ENCODE measurements at regions not wholly inside any gene's neighbourhood (a gene's known extent, or its start where the extent isn't known, plus 50 kb on each side); places are given as distances from the start of the nearest gene placed in this dataset.
"Not testable (repeated sequence)": the region's sequence is repeated elsewhere in the genome, so short reads cannot be mapped to it uniquely, and the experiment has no call there.

DNA sequence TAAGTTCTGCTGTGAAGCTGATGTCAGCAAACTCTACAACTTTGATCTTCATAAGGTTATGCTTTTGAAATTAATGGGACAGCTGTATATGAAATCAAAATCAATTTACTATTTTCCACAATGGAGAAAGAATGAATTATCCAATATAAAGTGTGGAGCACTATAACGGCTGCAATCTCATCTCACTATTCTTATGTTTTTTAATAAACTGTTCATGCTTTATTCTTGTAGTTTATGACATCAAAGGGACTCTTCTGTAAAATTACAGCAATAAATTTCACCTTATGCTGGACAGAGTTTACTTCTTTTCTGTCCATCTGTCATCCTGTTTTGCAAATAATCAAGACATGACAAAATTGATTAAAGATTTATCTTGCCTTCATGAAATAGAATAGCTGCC is 192.5 kb downstream of the TECRL start:
- DNase-seq (ENCODE audit: low read depth in 2 of 2) = no peak

DNA sequence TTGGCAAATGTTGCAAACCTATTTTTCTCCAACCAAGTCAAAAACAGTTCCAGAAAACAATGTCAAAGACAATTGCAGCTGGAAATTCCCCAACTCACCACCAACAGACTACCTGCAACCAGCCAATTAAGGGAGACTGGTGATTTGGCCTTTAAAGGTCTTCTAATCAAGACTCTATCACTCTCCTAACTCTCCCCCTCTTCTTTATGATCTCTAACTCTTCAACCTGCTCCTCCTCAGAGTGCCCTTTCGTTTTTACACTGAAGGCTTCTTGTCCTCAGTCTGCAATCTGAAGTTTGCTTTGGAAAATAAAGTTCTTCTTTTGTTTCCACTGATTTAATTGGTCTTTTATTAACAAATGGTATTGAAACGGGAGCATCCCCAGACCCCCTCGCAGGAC is 203.9 kb downstream of the TECRL start:
- DNase-seq (ENCODE audit: low read depth in 2 of 2) = no peak

DNA sequence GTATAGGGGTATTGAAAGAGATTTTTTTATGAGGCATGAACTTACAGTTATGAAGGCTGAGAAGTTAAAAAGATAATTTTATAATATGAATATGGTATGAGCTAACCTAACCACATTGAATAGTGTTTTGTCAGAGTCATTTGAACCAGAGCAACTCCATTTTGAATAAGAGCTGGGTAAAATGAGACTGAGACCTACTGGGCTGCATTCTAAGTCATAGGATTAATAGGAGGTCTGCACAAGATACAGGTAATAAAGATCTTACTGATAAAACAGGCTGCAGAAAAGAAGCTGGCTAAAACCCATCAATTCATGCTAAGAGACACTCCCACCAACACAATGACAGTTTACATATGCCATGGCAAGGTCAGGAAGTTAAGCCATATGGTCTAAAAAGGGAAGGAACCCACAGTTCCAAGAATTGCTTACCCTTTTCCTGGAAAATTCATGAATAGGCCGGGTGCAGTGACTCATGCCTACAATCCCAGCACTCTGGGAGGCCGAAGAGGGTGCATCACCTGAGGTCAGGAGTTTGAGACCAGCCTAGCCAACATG is 209.2 kb downstream of the TECRL start:
- DNase-seq (ENCODE audit: low read depth in 2 of 2) = no peak

DNA sequence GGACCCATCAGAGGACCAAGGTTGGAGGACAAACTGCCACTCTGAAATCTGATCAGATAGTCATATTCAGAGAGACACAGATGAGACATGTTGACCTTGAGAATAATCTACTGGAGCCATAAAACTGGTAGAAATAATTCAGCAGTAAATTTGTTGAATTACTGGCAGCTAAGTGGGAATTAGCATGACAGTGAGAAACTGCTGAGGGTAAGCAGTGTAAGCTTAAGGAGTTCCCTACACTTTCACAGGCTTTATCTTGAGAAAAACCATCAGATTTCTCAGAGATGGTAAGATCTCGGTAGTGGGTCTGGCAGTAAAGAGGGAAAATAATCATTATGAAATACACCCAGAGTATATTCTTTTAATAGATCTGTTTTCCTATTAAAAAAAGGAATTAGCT is 213.7 kb downstream of the TECRL start:
- no peak for DNase-seq (ENCODE audit: low read depth in 2 of 2)

DNA sequence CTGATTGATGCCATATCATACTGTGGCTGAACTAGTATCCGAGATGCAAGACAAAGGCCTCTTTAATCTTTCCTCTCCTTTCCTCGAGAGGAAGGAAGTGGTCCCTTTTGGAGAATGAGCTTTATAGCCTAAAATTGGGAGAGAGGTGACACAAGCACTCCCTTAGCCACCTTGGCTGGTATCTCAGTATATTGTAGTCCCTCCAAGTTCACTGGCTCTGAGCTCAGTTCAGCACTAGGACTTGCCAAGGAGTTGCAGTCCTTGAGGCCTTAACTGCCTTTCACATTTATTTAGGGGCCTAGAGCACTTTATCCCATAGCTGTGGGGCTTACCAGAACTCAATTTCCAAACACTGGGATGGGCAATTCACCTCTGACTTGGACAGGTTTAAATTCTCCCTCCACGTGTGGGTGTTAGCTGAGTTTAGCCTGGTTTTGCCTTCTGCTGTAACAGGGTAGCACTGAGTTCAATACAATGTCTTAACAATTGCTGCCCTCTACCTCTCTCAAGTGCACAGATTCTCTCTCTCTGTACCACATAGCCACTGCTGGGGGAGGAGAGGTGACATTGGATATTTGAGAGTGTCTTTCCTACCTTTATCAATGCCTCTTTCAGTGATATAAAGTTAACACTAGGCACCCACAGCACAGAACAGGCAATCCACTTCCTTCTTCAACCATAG is 216.4 kb downstream of the TECRL start:
- no peak for DNase-seq (ENCODE audit: low read depth in 2 of 2)

DNA sequence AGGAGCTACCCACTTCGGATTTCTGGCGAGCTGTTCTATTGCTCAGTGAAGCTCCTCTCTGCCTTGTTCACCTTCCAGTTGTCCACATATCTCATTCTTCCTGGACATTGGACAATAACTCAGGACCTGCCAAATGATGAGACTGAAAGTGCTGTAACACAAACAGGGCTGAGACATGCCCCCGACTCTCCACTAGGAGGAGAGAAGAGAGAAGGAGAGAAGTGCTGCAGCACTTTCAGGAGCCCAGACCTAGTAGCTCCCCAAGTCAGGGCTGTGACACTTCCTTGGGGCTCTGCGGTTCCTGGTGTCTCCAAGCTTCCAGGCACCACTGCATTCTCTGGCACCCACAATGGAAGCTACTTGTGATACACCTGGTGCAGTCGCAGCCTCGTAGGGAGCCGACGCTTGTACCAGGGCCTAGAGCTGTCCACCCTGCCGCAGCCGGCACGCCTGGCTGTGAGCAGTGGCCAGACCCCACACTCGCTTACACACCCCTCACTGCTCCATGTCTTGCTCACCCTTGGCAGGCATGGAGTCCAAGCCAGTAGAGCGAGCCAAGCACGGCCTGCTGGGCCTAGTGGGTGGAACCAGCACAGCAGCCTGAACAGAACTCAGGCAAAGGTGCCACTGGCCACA is 234.9 kb downstream of the TECRL start:
- DNase-seq (ENCODE audit: low read depth in 2 of 2) = no peak

DNA sequence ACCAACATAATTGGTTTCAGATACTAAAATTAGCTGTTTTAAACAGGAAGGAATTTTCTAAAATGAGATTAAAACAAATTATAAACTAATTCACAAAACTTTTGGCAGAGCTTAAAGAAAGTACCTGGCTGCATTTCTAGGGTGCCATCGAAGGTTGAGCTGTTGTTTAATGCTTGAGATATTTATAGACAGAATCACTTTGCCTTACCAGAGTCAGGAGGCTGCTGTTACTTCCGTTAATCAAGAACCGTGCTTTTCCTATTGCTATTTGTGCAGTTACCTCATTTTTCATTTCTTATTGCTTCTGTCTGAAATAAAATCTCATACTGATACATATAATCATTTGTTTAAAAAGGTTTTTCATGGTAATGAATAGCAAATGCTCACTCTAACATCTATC is 242.9 kb downstream of the TECRL start:
- DNase-seq (ENCODE audit: low read depth in 2 of 2) = no peak

DNA sequence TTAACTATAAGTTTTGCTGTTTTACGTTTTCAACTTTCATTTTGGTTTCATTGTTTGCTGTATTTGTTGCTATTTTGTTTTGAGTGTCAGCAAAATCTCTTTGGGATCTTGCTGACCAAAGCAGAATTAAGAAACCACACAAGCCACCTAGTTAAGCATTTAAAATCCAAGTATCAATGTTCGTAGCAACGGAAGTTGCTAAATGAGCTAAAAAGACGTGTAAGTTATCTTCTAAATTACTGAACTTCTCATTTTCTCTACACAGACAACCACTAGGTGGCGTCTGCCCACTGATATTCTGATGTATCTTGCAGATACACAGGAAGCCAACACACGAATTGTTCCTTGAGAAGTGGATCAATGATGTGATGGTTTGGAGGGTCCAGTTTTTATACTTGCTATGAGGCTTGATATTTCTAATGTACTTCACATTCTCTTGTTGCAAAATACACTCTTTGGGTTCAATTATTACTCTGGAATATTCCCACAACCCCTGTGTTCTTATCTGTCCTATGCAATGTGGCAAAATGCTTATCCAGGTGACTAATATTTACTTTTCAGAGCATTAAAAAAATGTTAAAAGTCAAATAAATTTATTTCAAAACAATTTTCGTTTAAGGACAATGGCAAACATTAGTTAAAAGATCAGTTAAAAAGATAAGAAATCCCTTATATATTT is 250.5 kb downstream of the TECRL start:
- DNase-seq (ENCODE audit: low read depth in 2 of 2) = peak; percentile 8 to 23

DNA sequence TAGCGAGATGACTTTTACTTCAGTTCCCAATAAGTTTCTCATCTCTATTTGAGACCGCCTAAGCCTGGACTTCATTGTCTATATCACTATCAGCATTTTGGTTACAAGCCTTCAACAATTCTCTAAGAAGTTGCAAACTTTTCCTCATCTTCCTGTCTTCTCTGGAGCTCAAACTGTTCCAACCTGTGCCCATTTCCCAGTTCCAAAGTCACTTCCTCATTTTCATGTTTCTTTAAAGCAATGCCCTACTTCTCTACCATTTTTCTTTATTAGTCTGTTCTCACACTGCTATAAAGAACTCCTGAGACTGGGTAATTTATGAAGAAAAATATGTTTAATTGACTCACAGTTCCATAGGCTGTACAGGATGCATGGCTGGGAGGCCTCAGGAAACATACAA is 251.9 kb downstream of the TECRL start:
- no peak for DNase-seq (ENCODE audit: low read depth in 2 of 2)

DNA sequence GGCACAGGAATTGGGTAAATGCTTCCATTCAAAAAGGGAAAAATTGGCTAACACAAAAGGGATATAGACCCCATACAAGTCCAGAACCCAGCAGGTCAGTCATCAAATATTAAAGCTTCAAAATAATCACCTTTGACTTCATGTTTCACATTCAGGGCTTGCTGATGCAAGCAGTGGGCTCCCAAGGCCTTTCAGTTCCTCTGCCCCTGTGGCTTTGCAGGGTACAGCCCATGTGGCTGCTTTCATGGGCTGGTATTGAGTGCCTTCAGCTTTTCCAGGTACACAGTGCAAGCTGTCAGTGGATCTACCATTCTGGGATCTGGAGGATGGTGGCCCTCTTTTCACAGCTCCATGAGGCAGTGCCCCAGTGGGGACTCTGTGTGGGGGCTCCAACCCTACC is 253.0 kb downstream of the TECRL start:
- no peak for DNase-seq (ENCODE audit: low read depth in 2 of 2)

DNA sequence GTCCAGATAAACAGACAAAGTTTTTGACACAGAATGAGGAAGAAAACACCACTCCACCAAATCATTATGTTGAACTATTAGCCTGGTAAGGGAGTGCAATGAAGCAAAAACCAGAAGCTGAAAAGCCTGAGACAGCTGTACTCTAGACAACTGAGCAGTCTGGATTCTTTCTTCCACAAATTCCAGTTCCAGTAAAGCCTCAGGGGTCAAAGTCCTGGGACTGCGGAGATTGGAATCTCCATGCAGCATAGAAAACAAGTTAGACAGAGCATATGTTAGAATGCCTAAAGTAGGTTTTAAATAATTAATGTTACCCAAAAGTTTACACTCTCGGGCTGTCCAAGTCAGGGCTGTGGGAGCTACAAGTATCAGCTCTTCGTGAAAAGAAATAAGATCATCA is 263.2 kb downstream of the TECRL start:
- DNase-seq (ENCODE audit: low read depth in 2 of 2) = no peak

DNA sequence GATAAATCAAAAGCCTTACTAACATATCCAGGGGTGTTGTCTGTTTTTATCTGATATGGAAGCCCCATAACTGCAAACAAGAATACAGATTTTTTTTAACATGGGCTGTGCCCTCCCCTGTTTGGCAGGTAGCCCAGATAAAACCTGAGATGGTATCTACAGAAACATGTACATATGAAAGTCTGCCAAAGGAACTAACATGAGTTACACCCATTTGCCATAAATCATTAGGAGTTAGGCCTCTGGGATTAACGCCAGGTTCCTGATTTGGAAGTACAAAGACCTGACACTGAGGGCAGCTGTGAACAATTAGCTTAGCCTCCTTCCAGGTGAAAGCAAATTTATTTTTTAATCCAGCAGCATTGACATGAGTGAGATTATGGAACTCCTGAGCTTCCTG is 264.3 kb downstream of the TECRL start:
- no peak for DNase-seq (ENCODE audit: low read depth in 2 of 2)

DNA sequence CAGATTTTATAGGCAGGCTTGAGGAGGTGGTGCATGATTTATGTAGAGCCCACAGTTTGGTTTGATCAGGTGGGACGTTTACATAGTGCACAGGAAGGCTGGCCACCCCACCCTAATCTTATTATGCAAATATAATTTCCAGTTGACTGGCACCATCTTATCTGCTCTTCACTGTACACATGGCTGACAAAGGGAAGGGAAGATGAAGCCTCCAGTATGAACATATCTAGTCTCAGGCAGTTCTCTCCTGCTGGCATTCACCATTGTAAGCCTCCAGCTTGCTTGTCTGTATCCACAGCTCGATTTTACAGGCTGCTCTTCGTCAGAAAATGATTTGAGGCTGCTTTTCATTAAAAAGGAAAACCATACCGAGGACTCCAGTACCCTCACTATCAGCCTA is 278.3 kb downstream of the TECRL start:
- DNase-seq (ENCODE audit: low read depth in 2 of 2) = no peak

DNA sequence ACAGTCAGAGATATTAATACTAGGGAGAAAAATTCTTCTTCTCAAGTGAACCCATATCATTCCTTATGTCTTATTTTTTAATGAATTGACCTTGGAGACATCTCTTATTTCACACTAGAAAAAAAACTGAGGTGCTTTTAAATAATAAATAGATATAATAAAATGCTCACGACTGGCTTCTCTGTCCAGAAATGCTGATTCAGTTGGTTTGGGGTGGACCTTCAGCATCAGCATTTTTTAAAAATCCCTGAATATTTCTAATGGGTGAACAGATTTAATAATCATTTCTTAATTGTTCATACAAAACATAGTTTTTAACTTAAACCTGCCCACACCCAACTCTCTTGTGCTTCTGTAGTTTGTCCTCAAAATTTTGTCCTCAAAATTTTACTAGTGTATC is 283.9 kb downstream of the TECRL start:
- no peak for DNase-seq (ENCODE audit: low read depth in 2 of 2)

DNA sequence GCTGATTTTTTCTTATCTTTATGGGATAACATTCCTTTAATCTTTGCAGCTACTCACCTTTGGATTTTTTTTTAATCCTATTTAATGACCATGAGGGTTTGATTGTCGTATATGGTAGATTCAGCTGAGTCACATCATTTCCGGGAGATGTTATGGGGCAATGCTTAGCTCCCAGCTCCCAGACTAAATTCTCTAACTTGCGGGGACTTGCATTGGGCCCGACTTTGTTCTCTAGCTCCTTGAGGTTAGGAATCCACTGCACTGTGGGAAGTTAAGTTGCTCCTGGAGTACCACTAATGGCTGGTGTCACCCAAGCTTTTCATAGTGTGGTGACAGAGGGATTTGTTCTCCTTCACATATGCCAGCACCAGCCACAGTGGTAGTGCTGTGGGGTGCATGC is 287.4 kb downstream of the TECRL start:
- DNase-seq (ENCODE audit: low read depth in 2 of 2) = no peak

DNA sequence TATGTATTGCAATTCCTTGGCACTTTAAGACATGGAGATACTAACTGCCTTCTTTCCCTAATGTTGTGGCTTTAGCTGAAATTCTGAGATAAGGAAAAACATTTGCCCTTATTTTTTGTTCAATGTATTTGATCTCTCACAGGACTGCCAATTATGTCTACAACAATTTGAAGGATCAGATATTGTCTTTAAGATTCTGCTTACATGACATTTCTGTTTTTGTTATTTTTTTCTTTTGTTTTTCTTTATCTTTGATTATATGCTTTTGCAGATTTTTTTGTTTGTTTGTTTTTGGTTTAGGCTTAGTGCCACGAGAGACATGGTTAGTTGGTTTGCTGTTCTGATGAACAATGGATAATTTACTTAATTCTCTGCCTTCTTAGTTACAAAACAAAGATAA is 303.3 kb downstream of the TECRL start:
- no peak for DNase-seq (ENCODE audit: low read depth in 2 of 2)

DNA sequence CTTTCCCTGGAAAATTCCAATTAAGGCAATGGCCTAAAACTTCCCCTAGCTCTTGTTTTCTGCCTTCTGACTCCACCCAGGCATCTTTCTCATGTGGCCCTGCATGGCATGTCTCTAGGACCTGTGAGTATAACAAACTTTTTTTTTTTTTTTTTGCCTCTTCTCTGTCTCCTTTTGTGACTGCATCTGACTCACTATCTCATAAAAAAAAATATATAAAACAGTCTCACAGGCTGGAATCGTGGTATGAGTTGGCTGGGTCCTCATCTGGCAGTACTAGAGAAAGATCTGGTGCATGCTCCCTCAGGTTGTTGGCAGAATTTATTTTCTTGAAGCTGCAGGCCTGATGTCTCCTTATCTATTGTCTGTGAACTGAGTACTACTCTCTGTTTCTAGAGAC is 313.9 kb downstream of the TECRL start:
- DNase-seq (ENCODE audit: low read depth in 2 of 2) = no peak

DNA sequence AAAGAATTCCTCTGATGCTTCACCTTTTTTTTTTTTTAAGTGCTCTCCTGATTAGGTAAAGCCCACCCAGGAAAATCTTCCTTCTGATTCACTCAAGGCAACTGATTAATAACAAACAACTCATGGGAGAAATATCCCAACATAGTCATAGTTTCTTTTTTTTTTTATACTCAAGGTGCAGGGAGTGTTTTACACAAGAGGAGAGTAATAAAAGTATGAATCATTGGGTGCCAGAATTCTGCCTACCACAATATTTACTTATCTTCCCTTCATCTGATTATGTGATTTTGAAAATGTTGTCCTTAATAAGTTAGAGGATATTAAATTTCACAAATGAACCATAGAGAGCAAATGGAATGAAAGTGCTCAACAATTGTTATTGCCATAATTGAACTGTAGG is 329.9 kb downstream of the TECRL start:
- DNase-seq (ENCODE audit: low read depth in 2 of 2) = no peak

DNA sequence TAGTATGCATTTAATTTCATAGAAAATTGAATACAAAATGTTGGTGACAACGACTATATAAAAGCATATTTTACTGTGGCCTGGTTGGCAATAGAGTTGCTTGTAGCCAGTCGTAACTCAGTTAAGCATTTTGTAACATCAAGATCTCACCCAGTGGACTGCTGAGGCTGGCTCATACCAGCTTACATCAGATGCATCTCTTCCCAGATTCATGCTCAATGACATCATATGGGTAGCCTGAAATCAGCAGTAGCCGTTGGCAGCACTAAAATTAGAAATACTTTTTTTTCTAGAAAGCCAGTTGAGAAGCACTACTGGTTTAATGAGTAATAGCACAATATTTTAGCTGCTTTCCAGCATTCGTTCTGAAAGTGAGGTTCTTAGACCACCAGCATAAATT is 341.2 kb downstream of the TECRL start:
- DNase-seq (ENCODE audit: low read depth in 2 of 2) = no peak

DNA sequence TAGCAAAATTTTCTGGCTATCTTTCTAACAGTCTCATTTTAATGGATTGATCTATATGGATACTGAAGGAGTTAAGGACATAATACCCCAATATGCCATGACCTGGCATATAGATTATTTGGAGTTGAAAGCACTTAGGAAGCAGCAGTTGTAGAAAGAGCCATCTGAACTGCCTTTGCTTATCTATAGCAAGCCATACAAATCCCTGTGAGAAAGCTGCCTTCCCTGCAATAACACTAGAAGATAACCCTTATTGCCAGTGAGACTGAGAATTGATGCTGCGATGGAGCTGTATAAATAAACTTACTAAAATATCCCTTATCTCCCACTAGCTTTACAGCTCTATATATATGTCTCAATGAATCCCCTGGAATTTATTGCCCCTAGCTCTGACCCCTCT is 346.3 kb downstream of the TECRL start:
- no peak for DNase-seq (ENCODE audit: low read depth in 2 of 2)

DNA sequence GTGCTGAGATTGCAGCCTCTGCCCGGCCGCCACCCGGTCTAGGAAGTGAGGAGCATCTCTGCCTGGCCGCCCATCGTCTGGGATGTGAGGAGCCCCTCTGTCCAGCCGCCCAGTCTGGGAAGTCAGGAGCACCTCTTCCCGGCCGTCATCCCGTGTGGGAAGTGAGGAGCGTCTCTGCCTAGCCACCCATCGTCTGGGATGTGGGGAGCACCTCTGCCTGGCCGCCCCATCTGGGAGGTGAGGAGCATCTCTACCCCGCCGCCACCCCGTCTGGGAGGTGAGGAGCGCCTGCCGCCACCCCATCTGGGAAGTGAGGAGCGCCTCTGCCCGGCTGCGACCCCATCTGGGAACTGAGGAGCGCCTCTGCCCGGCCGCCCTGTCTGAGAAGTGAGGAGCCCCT is 372.2 kb downstream of the TECRL start:
- DNase-seq (ENCODE audit: low read depth in 2 of 2) = not testable (repeated sequence)

DNA sequence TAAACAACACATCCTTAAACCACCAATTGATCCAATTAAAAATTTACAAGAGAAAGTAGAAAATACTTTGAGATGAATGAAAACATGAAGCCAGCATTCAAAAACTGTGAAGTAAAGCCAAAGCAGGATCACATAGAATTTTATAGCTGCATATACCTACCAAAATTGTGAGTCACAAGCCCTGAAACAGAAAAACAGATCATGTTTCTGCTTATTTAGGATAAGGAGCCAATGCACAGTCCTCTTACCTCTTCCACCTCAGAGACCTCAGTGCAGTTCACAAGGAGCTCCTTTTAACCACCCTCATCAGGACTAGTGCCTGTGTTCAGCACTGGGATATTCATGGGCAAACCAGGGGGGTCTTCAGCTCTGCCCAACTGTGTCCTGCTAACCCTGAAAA is 386.7 kb downstream of the TECRL start:
- no peak for DNase-seq (ENCODE audit: low read depth in 2 of 2)

DNA sequence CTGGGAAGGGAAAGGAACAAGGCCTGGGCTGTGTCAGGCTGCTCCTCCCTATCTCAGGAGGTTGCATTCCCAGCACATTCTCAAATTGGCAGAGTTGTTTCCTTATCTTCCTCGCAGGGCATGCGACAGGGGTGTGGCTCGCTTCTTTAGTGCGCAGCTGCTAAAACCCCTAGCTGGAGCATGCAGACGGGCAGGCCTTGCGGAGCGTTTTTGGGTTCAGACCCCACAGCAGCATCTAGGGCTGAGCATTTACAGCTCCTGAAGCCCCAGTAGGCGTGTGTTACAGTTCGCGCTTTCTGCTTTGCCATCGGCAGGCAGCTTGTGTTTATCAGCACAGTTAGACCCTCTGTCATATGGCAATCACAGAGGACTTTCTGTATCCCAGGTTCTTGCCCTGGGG is 392.4 kb downstream of the TECRL start:
- DNase-seq (ENCODE audit: low read depth in 2 of 2) = no peak
